ENCODE measurements at regions not wholly inside any gene's neighbourhood (a gene's known extent, or its start where the extent isn't known, plus 50 kb on each side); places are given as distances from the start of the nearest gene placed in this dataset.

- H3K4me3 ChIP-seq (ENCODE audit: low read depth, low read length): no peak overlapping the region
- no peak for TF ChIP-seq POLR2A (IDR thresholded peaks at IDR 0.05; ENCODE audit: extremely low read depth, insufficient read length)
- TF ChIP-seq MYC (IDR thresholded peaks at IDR 0.05; ENCODE audit: low read depth, low read length): no peak
- no peak for TF ChIP-seq MAX (IDR thresholded peaks at IDR 0.05; ENCODE audit: low read depth, low read length)
- TF ChIP-seq CTCF (IDR thresholded peaks at IDR 0.05; ENCODE audit: low read depth, low read length): no peak
- no peak for DNase-seq (ENCODE audit: low read depth)
Observed at GRCh38 chr12:67921286-67921685, 68.0 kb upstream of the IFNG-AS1 start.

GRCh38 chr12:67922245-67922644 is 67.0 kb upstream of the IFNG-AS1 start:
- no peak overlapping the region for H3K4me3 ChIP-seq (ENCODE audit: low read depth, low read length)

GRCh38 chr12:67925077-67925476 is 64.2 kb upstream of the IFNG-AS1 start:
- DNase-seq (ENCODE audit: low read depth): no peak
- H3K4me3 ChIP-seq (ENCODE audit: low read depth, low read length): no peak overlapping the region
- TF ChIP-seq MAX (IDR thresholded peaks at IDR 0.05; ENCODE audit: low read depth, low read length) (no peak), POLR2A (IDR thresholded peaks at IDR 0.05; ENCODE audit: extremely low read depth, insufficient read length) (no peak), MYC (IDR thresholded peaks at IDR 0.05; ENCODE audit: low read depth, low read length) (no peak), CTCF (IDR thresholded peaks at IDR 0.05; ENCODE audit: low read depth, low read length) (no peak)

More at GRCh38 chr12:67922245-67922644, 67.0 kb upstream of the IFNG-AS1 start:
- DNase-seq (ENCODE audit: low read depth): no peak
- TF ChIP-seq MAX (IDR thresholded peaks at IDR 0.05; ENCODE audit: low read depth, low read length): no peak
- TF ChIP-seq CTCF (IDR thresholded peaks at IDR 0.05; ENCODE audit: low read depth, low read length): no peak
- TF ChIP-seq POLR2A (IDR thresholded peaks at IDR 0.05; ENCODE audit: extremely low read depth, insufficient read length): no peak

- DNase-seq (ENCODE audit: low read depth): no peak
- TF ChIP-seq MYC (IDR thresholded peaks at IDR 0.05; ENCODE audit: low read depth, low read length) (no peak), MAX (IDR thresholded peaks at IDR 0.05; ENCODE audit: low read depth, low read length) (no peak), CTCF (IDR thresholded peaks at IDR 0.05; ENCODE audit: low read depth, low read length) (no peak), POLR2A (IDR thresholded peaks at IDR 0.05; ENCODE audit: extremely low read depth, insufficient read length) (no peak)
- H3K4me3 ChIP-seq (ENCODE audit: low read depth, low read length): no peak overlapping the region
Observed at GRCh38 chr12:67925552-67925951, 63.7 kb upstream of the IFNG-AS1 start.

GRCh38 chr12:67926063-67926462 is 63.2 kb upstream of the IFNG-AS1 start:
- no peak for DNase-seq (ENCODE audit: low read depth)
- no peak overlapping the region for H3K4me3 ChIP-seq (ENCODE audit: low read depth, low read length)
- TF ChIP-seq MAX (IDR thresholded peaks at IDR 0.05; ENCODE audit: low read depth, low read length): no peak
- TF ChIP-seq POLR2A (IDR thresholded peaks at IDR 0.05; ENCODE audit: extremely low read depth, insufficient read length): no peak
- no peak for TF ChIP-seq MYC (IDR thresholded peaks at IDR 0.05; ENCODE audit: low read depth, low read length)
- no peak for TF ChIP-seq CTCF (IDR thresholded peaks at IDR 0.05; ENCODE audit: low read depth, low read length)

- TF ChIP-seq CTCF (IDR thresholded peaks at IDR 0.05; ENCODE audit: low read depth, low read length): no peak
- TF ChIP-seq POLR2A (IDR thresholded peaks at IDR 0.05; ENCODE audit: extremely low read depth, insufficient read length): no peak
- TF ChIP-seq MYC (IDR thresholded peaks at IDR 0.05; ENCODE audit: low read depth, low read length): no peak
- DNase-seq (ENCODE audit: low read depth): no peak
- no peak overlapping the region for H3K4me3 ChIP-seq (ENCODE audit: low read depth, low read length)
Observed at GRCh38 chr12:67927324-67927723, 61.9 kb upstream of the IFNG-AS1 start.

All from NB4 (cell line).